LNCaP clone FGC (cell line): ENCODE measurements at regions not wholly inside any gene's neighbourhood (a gene's known extent, or its start where the extent isn't known, plus 50 kb on each side); places are given as distances from the start of the nearest gene placed in this dataset.

Source experiments
- DNase-seq: peaks from one replicate; pipeline ENCODE4 v3.0.0-alpha.2; 2011; ENCODE audit warnings: low read depth
- H3K4me3 ChIP-seq: 2 replicates; pipeline ENCODE4 v1.5.1; 2011; ENCODE audit warnings: mild to moderate bottlenecking, low read depth, low read length, control low read depth
- TF ChIP-seq, protein P1 (sequence below): IDR thresholded peaks from 2 replicates; pipeline ENCODE4 v1.5.1; 2012; ENCODE audit warnings: mild to moderate bottlenecking; ENCODE audit not compliant: control insufficient read depth, insufficient read depth; ENCODE audit errors: extremely low read depth

DNA sequence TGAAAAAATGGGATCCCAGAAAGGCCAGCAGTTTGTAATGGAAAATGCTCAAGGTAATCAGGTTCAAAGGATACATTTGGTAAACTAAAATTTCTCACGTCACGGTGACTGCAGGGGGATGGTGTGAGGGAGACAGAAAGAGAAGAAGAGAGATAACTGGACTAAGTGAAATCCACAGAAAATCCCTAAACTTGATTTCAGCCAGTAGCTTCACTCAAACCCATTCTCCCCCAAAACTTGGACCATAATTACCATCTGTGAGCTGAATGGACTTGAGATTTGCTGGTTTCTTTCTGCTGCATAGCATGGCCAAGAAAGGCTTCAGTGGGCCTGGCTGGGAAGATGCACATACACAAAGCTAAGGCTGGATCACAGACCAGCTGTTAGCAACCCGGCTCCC is 155.4 kb upstream of the LMO4 start:
- no peak for DNase-seq
- TF ChIP-seq, protein P1, sequence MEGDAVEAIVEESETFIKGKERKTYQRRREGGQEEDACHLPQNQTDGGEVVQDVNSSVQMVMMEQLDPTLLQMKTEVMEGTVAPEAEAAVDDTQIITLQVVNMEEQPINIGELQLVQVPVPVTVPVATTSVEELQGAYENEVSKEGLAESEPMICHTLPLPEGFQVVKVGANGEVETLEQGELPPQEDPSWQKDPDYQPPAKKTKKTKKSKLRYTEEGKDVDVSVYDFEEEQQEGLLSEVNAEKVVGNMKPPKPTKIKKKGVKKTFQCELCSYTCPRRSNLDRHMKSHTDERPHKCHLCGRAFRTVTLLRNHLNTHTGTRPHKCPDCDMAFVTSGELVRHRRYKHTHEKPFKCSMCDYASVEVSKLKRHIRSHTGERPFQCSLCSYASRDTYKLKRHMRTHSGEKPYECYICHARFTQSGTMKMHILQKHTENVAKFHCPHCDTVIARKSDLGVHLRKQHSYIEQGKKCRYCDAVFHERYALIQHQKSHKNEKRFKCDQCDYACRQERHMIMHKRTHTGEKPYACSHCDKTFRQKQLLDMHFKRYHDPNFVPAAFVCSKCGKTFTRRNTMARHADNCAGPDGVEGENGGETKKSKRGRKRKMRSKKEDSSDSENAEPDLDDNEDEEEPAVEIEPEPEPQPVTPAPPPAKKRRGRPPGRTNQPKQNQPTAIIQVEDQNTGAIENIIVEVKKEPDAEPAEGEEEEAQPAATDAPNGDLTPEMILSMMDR, result no peak
- no peak overlapping the region for H3K4me3 ChIP-seq

DNA sequence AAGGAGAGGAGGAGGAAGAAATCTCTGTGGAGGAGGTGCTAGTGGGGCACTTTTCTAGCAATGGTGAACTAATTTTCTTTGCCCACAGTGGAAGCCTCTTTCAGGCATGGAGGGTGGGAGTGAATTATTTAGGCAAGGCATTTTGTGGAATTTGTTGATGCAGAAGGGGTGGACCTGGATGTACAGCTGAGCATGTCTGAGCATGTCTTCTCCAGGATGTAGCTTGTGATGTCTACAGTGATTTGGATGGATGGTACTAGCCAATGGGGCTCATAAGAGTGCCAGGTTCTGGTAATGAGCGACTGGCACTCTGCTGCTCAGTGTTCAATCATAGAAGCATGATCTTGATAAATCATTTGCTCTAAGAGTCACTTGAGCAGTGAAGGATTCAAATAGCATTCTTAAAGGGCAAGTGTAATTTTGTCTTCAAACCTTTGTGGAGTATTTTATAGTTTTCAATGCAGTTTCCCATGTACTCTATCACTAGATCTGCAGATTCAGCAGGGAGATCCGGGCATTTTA is 153.9 kb upstream of the LMO4 start:
- no peak for DNase-seq
- H3K4me3 ChIP-seq, result no peak overlapping the region
- TF ChIP-seq, protein P1, result no peak

DNA sequence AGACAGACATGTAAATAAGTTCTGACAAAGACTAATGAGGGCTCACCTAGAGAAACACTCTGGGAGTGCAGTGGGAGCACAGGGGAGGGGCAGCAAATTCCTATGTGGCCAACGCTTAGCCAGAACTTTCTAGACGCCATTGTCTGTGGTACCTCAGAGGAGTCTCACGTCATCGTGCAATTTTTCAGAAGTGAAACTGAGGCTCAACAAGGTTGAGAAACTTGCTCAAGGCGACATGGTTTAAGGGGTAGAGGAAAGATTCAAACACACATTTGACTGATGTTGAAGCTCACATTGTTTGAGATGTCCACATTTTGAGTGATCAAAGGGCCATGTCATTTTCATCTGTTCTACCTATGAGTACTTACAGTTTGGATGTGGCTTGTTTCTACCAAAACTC is 152.6 kb upstream of the LMO4 start:
- TF ChIP-seq, protein P1, result no peak
- no peak for DNase-seq
- H3K4me3 ChIP-seq, result no peak overlapping the region

DNA sequence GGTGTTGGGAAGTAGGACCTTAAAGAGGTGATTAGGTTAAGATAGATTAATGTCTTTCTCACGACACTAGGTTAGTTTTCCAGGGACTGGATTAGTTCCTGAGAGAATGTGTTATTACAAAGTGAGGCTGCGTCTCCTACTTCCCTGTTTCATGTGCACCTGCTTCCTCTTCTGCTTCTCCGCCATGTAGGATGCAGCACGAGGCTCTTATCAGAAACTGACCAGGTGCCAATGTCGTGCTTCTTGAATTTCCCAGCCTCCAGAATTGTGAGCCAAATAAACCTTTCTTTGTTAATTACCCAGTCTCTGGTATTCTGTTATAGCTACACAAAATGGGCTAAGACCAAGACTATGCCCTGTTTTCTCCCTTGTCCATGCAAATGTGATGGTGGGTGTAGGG is 152.2 kb upstream of the LMO4 start:
- TF ChIP-seq, protein P1, result no peak
- no peak for DNase-seq
- no peak overlapping the region for H3K4me3 ChIP-seq

DNA sequence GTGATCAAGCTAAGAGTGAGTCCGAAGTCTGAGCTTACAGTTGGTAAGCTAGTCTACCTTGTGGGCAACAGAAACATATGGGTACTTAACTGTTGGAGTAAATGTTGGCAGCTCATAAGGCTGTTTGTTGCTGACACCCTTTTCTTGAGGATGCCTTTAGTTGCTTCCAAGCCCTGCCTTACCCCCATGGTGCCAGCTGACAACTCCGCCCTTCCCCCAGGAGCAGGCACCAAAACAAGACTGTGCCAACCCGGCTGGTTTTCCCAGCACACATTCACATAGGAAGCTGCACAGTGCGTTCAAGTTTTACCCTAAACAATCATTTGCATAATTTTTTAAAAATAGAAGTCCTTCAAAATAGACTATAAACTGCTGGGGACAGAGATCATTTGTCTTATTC is 150.2 kb upstream of the LMO4 start:
- H3K4me3 ChIP-seq, result no peak overlapping the region
- TF ChIP-seq, protein P1, result no peak
- DNase-seq, result no peak

DNA sequence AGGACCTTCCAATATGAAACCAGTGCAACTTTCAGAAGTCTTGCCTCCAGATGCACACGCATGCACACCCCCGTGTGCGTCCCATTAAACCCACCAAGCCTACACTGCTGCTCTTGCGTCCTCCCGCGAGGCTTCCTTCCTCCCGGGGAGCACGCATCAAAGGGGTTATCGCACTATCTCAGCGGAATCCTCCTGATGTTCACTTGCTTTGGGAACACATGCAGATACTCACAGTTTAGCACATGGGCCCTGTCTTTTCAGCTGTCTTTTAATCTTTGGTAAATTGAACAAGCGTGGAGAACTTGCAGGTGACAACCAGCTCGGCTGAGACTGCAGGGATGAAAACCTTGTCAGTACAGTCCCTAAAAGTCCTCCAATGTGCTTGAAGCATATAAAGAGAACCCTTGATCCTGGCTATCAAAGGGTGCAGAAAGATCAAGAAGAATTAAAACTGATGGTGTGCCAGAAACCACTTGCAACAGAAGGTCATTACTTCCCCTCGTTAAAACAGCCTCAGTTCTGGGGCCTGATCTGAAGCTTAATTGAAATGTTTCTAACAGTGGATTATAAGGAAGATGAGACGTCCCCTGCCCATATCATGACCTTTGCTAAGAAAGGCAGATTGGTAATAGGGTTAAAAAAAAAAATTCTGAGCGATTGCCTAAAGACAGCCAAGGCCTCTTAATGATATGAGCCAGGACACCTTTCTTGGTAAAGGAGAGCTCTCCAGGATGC is 149.4 kb upstream of the LMO4 start:
- DNase-seq, result no peak

More for the DNA sequence above, 149.4 kb upstream of the LMO4 start:
- no peak overlapping the region for H3K4me3 ChIP-seq
- TF ChIP-seq, protein P1, result no peak
